BJ (cell line): ENCODE measurements at regions not wholly inside any gene's neighbourhood (a gene's known extent, or its start where the extent isn't known, plus 50 kb on each side); places are given as distances from the start of the nearest gene placed in this dataset.

ENCODE experiments used
- CTCF ChIA-PET: fragments of 350-600 bp; formaldehyde crosslinking; extraction: SDS; loops from one replicate; lab custom pipeline; 2021; ENCODE audit warnings: antibody characterized with exemption, inconsistent platforms; lab: Yijun Ruan, JAX
- POLR2A ChIA-PET: fragments of 300-600 bp; sonication (Branson Sonifier 250); formaldehyde crosslinking; extraction: SDS; loops from one replicate; lab custom pipeline; 2021; ENCODE audit warnings: antibody characterized with exemption; lab: Charles Lee
- DNase-seq: peaks from one replicate; pipeline ENCODE4 v3.0.0-alpha.2; 2011; ENCODE audit warnings: low read depth
- H3K27me3 ChIP-seq: 2 replicates; pipeline ENCODE4 v1.6.0; 2011; ENCODE audit warnings: low read length; ENCODE audit not compliant: control insufficient read depth, insufficient read depth
- H3K36me3 ChIP-seq: 2 replicates; pipeline ENCODE4 v1.5.1; 2011; ENCODE audit warnings: low read length; ENCODE audit not compliant: control insufficient read depth, insufficient read depth
- H3K4me3 ChIP-seq: 2 replicates; pipeline ENCODE4 v1.5.1; 2011; ENCODE audit warnings: low read depth, mild to moderate bottlenecking, control low read depth, low read length
- CTCF ChIP-seq: IDR thresholded peaks from 2 replicates; pipeline ENCODE4 v1.5.1; 2011; ENCODE audit warnings: low read depth, mild to moderate bottlenecking, control low read depth, inconsistent platforms, low read length, moderate library complexity; ENCODE audit not compliant: insufficient read depth

- no peak overlapping the region for H3K4me3 ChIP-seq
- POLR2A ChIA-PET = no interaction called here
- DNase-seq = no peak
- no peaks in the 10 kb centered on the region for H3K27me3 ChIP-seq
- CTCF ChIA-PET = interaction anchor here (0.7 kb wide), 1 partner anchor 11 kb away, joined by 4 read pairs; no protein-coding TSS in a partner anchor
- H3K36me3 ChIP-seq = no peaks in the 10 kb centered on the region
- no peak for TF ChIP-seq CTCF
These were observed 114.1 kb downstream of the DTWD1 start for GRCh38 chr15:49734831-49735508.

GRCh38 chr15:49737127-49737526, 116.3 kb downstream of the DTWD1 start:
- TF ChIP-seq CTCF = no peak
- CTCF ChIA-PET = no interaction called here
- H3K36me3 ChIP-seq = no peaks in the 10 kb centered on the region
- DNase-seq = no peak
- H3K4me3 ChIP-seq = no peak overlapping the region
- POLR2A ChIA-PET = no interaction called here
- H3K27me3 ChIP-seq = no peaks in the 10 kb centered on the region

- Histone ChIP-seq H3K27me3 (no peaks in the 10 kb centered on the region), H3K36me3 (no peaks in the 10 kb centered on the region), H3K4me3 (no peak overlapping the region)
- ChIA-PET POLR2A (no interaction called here), CTCF (interaction anchor here (1.2 kb wide), 1 partner anchor 10 kb away, joined by 4 read pairs; no protein-coding TSS in a partner anchor)
- DNase-seq = no peak
- TF ChIP-seq CTCF = no peak
These were observed 120.9 kb downstream of the DTWD1 start for GRCh38 chr15:49741712-49742111.

- ChIA-PET CTCF (no interaction called here), POLR2A (no interaction called here)
- Histone ChIP-seq H3K4me3 (no peak overlapping the region), H3K27me3 (no peaks in the 10 kb centered on the region), H3K36me3 (no peaks in the 10 kb centered on the region)
- DNase-seq = no peak
- no peak for TF ChIP-seq CTCF
These were observed 121.5 kb downstream of the DTWD1 start for GRCh38 chr15:49742381-49742780.

- ChIA-PET POLR2A (no interaction called here), CTCF (interaction anchor here (0.7 to 1.2 kb wide), 3 partner anchors 8 to 85 kb away, joined by 3 to 5 read pairs (median 4); no protein-coding TSS in a partner anchor)
- DNase-seq = no peak
- H3K4me3 ChIP-seq = no peak overlapping the region
- H3K27me3 ChIP-seq = no peaks in the 10 kb centered on the region
- H3K36me3 ChIP-seq = no peaks in the 10 kb centered on the region
- TF ChIP-seq CTCF = no peak
These were observed 126.5 kb downstream of the DTWD1 start for GRCh38 chr15:49747340-49747739.
